ENCODE measurements at regions not wholly inside any gene's neighbourhood (a gene's known extent, or its start where the extent isn't known, plus 50 kb on each side); places are given as distances from the start of the nearest gene placed in this dataset.
"Not testable (repeated sequence)": the region's sequence is repeated elsewhere in the genome, so short reads cannot be mapped to it uniquely, and the experiment has no call there.

GRCh38 chr3:159280386-159281191 is 478.7 kb downstream of the MFSD1 start:
- DNase-seq, result no peak

- DNase-seq, result no peak
Observed at GRCh38 chr3:159293493-159293892, 491.6 kb downstream of the MFSD1 start.

GRCh38 chr3:159301961-159302360 is 500.1 kb downstream of the MFSD1 start:
- no peak for DNase-seq

- DNase-seq, result no peak
Observed at GRCh38 chr3:159305017-159305416, 503.2 kb downstream of the MFSD1 start.

- DNase-seq, result not testable (repeated sequence)
Observed at GRCh38 chr3:159316706-159317105, 514.9 kb downstream of the MFSD1 start.

GRCh38 chr3:159319156-159319555 is 517.3 kb downstream of the MFSD1 start:
- DNase-seq, result no peak

- DNase-seq, result peak; percentile 8
Observed at GRCh38 chr3:159322322-159322939, 520.6 kb downstream of the MFSD1 start.

GRCh38 chr3:159323848-159324247 is 522.0 kb downstream of the MFSD1 start:
- DNase-seq, result no peak

- no peak for DNase-seq
Observed at GRCh38 chr3:159326998-159327397, 525.1 kb downstream of the MFSD1 start.

GRCh38 chr3:159332535-159333099 is 530.8 kb downstream of the MFSD1 start:
- no peak for DNase-seq

GRCh38 chr3:159339131-159339530 is 537.3 kb downstream of the MFSD1 start:
- DNase-seq, result no peak

GRCh38 chr3:159340877-159341500 is 539.1 kb downstream of the MFSD1 start:
- no peak for DNase-seq

- DNase-seq, result no peak
Observed at GRCh38 chr3:159346271-159346903, 544.5 kb downstream of the MFSD1 start.

GRCh38 chr3:159348431-159348830 is 546.6 kb downstream of the MFSD1 start:
- DNase-seq, result no peak

- DNase-seq, result no peak
Observed at GRCh38 chr3:159356606-159357005, 554.8 kb downstream of the MFSD1 start.

- no peak for DNase-seq
Observed at GRCh38 chr3:159364511-159364910, 562.7 kb downstream of the MFSD1 start.

GRCh38 chr3:159366476-159366875 is 564.6 kb downstream of the MFSD1 start:
- no peak for DNase-seq

- no peak for DNase-seq
Observed at GRCh38 chr3:159371961-159372360, 570.1 kb downstream of the MFSD1 start.

- no peak for DNase-seq
Observed at GRCh38 chr3:159378396-159379194, 576.7 kb downstream of the MFSD1 start.

- DNase-seq, result no peak
Observed at GRCh38 chr3:159380891-159381290, 579.0 kb downstream of the MFSD1 start.

GRCh38 chr3:159390656-159391212 is 588.9 kb downstream of the MFSD1 start:
- no peak for DNase-seq

- DNase-seq, result not testable (repeated sequence)
Observed at GRCh38 chr3:159397683-159398082, 591.0 kb upstream of the IL12A start.
